Endodermal cell (in vitro differentiated cells): ENCODE measurements at regions not wholly inside any gene's neighbourhood (a gene's known extent, or its start where the extent isn't known, plus 50 kb on each side); places are given as distances from the start of the nearest gene placed in this dataset.

Source experiments
- DNase-seq: peaks from one replicate; pipeline ENCODE4 v3.0.0-alpha.2; 2017
- H3K27ac ChIP-seq: 2 replicates; pipeline ENCODE4 v1.5.1; 2013; ENCODE audit warnings: mild to moderate bottlenecking, low read depth, low read length, moderate library complexity
- H3K27me3 ChIP-seq: 2 replicates; pipeline ENCODE4 v1.6.1; 2013; ENCODE audit warnings: mild to moderate bottlenecking, low read length, moderate library complexity; ENCODE audit not compliant: insufficient read depth, control insufficient read depth, poor library complexity, severe bottlenecking
- H3K36me3 ChIP-seq: 2 replicates; pipeline ENCODE4 v1.7.0; 2013; ENCODE audit warnings: mild to moderate bottlenecking, low read length, moderate library complexity; ENCODE audit not compliant: control insufficient read depth, insufficient read depth
- H3K4me1 ChIP-seq: one replicate; pipeline ENCODE4 v1.7.0; 2013; ENCODE audit warnings: low read length; ENCODE audit not compliant: control insufficient read depth, insufficient read depth
- H3K4me3 ChIP-seq: 2 replicates; pipeline ENCODE4 v1.5.1; 2013; ENCODE audit warnings: mild to moderate bottlenecking, low read length, moderate library complexity
- H3K9ac ChIP-seq: 2 replicates; pipeline ENCODE4 v1.6.1; 2013; ENCODE audit warnings: mild to moderate bottlenecking, low read length, moderate library complexity; ENCODE audit not compliant: poor library complexity, severe bottlenecking; ENCODE audit errors: extremely low read depth
- H3K9me3 ChIP-seq: 2 replicates; pipeline ENCODE4 v1.6.1; 2013; ENCODE audit warnings: mild to moderate bottlenecking, low read length, moderate library complexity; ENCODE audit not compliant: control insufficient read depth
- H3K27ac Mint-ChIP-seq: 2 replicates; pipeline ENCODE4 v1.8.0; 2020; ENCODE audit warnings: mixed read lengths
- H3K27me3 Mint-ChIP-seq: 2 replicates; pipeline ENCODE4 v1.8.0; 2021; ENCODE audit warnings: mild to moderate bottlenecking, mixed read lengths; ENCODE audit not compliant: insufficient read depth
- H3K36me3 Mint-ChIP-seq: 2 replicates; pipeline ENCODE4 v1.8.0; 2020; ENCODE audit warnings: low read depth, mixed read lengths
- H3K4me1 Mint-ChIP-seq: 2 replicates; pipeline ENCODE4 v1.8.0; 2020; ENCODE audit warnings: mixed read lengths
- H3K4me3 Mint-ChIP-seq: 2 replicates; pipeline ENCODE4 v1.8.0; 2020; ENCODE audit warnings: mild to moderate bottlenecking, moderate library complexity, mixed read lengths
- H3K9me3 Mint-ChIP-seq: 2 replicates; pipeline ENCODE4 v1.8.0; 2020; ENCODE audit warnings: mild to moderate bottlenecking, mixed read lengths
- WGBS, 2 experiments: methylation state at CpG; one replicate each; pipeline versions ENCODE4 v1.1.5 to v1.1.7; 2013; ENCODE audit warnings: missing lambda C conversion rate in 2 of 2, mixed read lengths in 1 of 2; ENCODE audit not compliant: insufficient coverage in 1 of 2, insufficient read length in 1 of 2; 5-methylcytosine and 5-hydroxymethylcytosine counted together
- TF ChIP-seq, protein P1 (sequence below): fragments of 200-600 bp; sonication (generic); conservative IDR thresholded peaks from 2 replicates; pipeline ENCODE4 v1.5.0; 2021; ENCODE audit warnings: antibody characterized with exemption, mild to moderate bottlenecking

DNA sequence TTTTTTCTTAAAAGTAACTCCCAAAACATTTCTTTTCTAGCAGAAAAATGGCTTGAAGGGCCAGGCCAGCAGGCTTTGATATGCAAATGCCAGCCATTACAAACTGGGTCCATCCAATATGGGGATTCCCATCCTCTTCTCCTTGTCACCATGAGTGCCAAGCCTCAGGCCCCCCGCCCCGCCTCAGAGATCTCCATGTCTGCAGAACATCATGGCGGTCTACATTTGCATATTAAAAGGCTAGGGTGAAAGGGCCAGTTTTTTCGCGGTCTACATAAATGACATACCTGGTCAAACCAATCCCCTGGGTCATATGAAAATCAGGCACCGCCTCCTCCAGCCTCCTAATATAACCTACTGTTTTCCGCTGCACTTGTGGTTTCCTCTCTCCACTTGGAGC lies 1327.6 kb downstream of the UQCRFS1 start:
- TF ChIP-seq, protein P1, sequence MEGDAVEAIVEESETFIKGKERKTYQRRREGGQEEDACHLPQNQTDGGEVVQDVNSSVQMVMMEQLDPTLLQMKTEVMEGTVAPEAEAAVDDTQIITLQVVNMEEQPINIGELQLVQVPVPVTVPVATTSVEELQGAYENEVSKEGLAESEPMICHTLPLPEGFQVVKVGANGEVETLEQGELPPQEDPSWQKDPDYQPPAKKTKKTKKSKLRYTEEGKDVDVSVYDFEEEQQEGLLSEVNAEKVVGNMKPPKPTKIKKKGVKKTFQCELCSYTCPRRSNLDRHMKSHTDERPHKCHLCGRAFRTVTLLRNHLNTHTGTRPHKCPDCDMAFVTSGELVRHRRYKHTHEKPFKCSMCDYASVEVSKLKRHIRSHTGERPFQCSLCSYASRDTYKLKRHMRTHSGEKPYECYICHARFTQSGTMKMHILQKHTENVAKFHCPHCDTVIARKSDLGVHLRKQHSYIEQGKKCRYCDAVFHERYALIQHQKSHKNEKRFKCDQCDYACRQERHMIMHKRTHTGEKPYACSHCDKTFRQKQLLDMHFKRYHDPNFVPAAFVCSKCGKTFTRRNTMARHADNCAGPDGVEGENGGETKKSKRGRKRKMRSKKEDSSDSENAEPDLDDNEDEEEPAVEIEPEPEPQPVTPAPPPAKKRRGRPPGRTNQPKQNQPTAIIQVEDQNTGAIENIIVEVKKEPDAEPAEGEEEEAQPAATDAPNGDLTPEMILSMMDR: no peak
- H3K9me3 Mint-ChIP-seq: peaks cover 91% of the 10 kb centered on the region
- H3K4me1 Mint-ChIP-seq: no peaks in the 10 kb centered on the region
- 76 to 83% methylated on average over 6 to 7 of the region's 7 CpGs for WGBS, 2 experiments
- Histone ChIP-seq H3K27ac (no peak overlapping the region), H3K36me3 (no peaks in the 10 kb centered on the region), H3K4me3 (no peak overlapping the region), H3K27me3 (no peaks in the 10 kb centered on the region), H3K4me1 (no peaks in the 10 kb centered on the region), H3K9ac (no peak overlapping the region), H3K9me3 (peaks cover 8% of the 10 kb centered on the region)
- H3K27ac Mint-ChIP-seq: no peak overlapping the region
- H3K4me3 Mint-ChIP-seq: no peak overlapping the region
- no peaks in the 10 kb centered on the region for H3K36me3 Mint-ChIP-seq
- DNase-seq: peak; percentile 45
- no peaks in the 10 kb centered on the region for H3K27me3 Mint-ChIP-seq

DNA sequence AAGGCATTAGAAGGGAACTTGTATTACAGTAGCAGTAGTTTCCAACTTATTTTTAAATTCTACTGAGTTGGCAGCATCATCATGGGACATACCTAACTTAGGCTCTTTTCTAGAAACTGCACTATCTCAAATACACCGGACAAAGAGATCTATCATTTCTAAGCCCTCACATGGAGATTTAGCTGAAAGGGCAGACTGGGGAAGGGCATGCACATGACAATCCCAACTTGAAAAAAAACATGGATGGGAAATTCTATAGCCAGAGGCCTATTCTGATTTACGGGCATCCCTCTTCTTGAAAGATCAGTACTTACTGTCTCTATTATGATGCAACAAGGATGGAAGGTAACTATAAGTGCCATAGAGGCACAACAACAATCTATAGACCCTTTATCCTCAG lies 1328.6 kb downstream of the UQCRFS1 start:
- no peak overlapping the region for H3K9ac ChIP-seq
- Mint-ChIP-seq H3K9me3 (peaks cover 93% of the 10 kb centered on the region), H3K27ac (no peak overlapping the region), H3K36me3 (no peaks in the 10 kb centered on the region), H3K4me1 (no peaks in the 10 kb centered on the region), H3K27me3 (no peaks in the 10 kb centered on the region), H3K4me3 (no peak overlapping the region)
- H3K27ac ChIP-seq: no peak overlapping the region
- H3K27me3 ChIP-seq: no peaks in the 10 kb centered on the region
- no peaks in the 10 kb centered on the region for H3K4me1 ChIP-seq
- H3K9me3 ChIP-seq: peaks cover 16% of the 10 kb centered on the region
- no peak for DNase-seq
- 89 to 100% methylated on average over 1 to 2 of the region's 2 CpGs for WGBS, 2 experiments
- no peaks in the 10 kb centered on the region for H3K36me3 ChIP-seq
- H3K4me3 ChIP-seq: no peak overlapping the region
- TF ChIP-seq, protein P1: no peak

GRCh38 chr19:27881213-27881612 lies 1331.7 kb downstream of the UQCRFS1 start:
- H3K27me3 ChIP-seq: no peaks in the 10 kb centered on the region
- Mint-ChIP-seq H3K4me1 (no peaks in the 10 kb centered on the region), H3K36me3 (no peaks in the 10 kb centered on the region), H3K27ac (no peak overlapping the region), H3K27me3 (no peaks in the 10 kb centered on the region), H3K9me3 (peaks cover 93% of the 10 kb centered on the region), H3K4me3 (no peak overlapping the region)
- no peak for DNase-seq
- H3K9me3 ChIP-seq: peaks cover 20% of the 10 kb centered on the region
- H3K4me1 ChIP-seq: no peaks in the 10 kb centered on the region
- no peak overlapping the region for H3K27ac ChIP-seq
- H3K36me3 ChIP-seq: no peaks in the 10 kb centered on the region
- H3K9ac ChIP-seq: no peak overlapping the region
- TF ChIP-seq, protein P1: no peak
- 86 to 92% methylated on average over 3 of the region's 3 CpGs for WGBS, 2 experiments
- H3K4me3 ChIP-seq: no peak overlapping the region
